ENCODE measurements at regions not wholly inside any gene's neighbourhood (a gene's known extent, or its start where the extent isn't known, plus 50 kb on each side); places are given as distances from the start of the nearest gene placed in this dataset.

DNA sequence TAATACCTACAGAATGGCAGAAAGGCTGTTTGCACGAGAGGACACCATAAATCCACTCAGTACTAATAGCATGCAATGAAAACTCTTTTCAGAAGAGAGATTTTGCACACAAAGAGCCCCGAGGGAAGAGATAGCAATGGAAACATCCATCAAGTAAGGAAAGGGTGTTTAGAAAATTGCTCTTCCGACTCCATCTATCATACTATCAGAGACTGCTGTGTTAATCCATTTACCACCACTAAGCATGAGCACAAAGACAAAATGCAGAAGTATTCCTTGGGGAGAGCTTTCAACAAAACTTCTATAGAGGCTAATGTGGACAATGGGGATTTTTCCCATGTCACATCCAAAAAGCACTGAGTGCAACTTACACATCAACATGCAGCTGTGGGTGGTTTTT, 72.1 kb upstream of the PLAAT1 start:
- H2BK20ac ChIP-seq (ENCODE audit: low read length): no peak overlapping the region
- TF ChIP-seq CEBPB (IDR thresholded peaks at IDR 0.05; ENCODE audit: low read depth, low read length): no peak
- no peak for TF ChIP-seq SIX5 (IDR thresholded peaks at IDR 0.05; ENCODE audit: low read depth, low read length)
- TF ChIP-seq CTBP2 (IDR thresholded peaks at IDR 0.05; ENCODE audit: borderline replicate concordance, insufficient read depth, insufficient read length, low read length): no peak
- TF ChIP-seq NANOG (IDR thresholded peaks at IDR 0.05; ENCODE audit: insufficient read depth, low read depth, low read length, poor library complexity, severe bottlenecking): no peak
- TF ChIP-seq ASH2L (IDR thresholded peaks at IDR 0.05; ENCODE audit: low read length): no peak
- no peak for TF ChIP-seq EZH2 (IDR thresholded peaks at IDR 0.05; ENCODE audit: low read depth, low read length, severe bottlenecking)
- TF ChIP-seq SIRT6 (IDR thresholded peaks at IDR 0.05; ENCODE audit: low read length): no peak
- TF ChIP-seq CBX8 (IDR thresholded peaks at IDR 0.05; ENCODE audit: borderline replicate concordance, low read depth, low read length): no peak
- TF ChIP-seq TBP (IDR thresholded peaks at IDR 0.05; ENCODE audit: low read depth, low read length): no peak
- TF ChIP-seq RAD21 (IDR thresholded peaks at IDR 0.05 in 1 of 2, conservative IDR thresholded peaks at IDR 0.05 in 1 of 2; ENCODE audit: low read depth in 2 of 2, low read length in 2 of 2): no peak
- TF ChIP-seq CREB1 (IDR thresholded peaks at IDR 0.05): no peak
- no peak for TF ChIP-seq HDAC2 (IDR thresholded peaks at IDR 0.05; ENCODE audit: borderline replicate concordance in 1 of 2, low read depth in 2 of 2, low read length in 2 of 2)

More for the DNA sequence above, 72.1 kb upstream of the PLAAT1 start:
- ChIA-PET POLR2A (ENCODE audit: partially characterized antibody) (no interaction called here), CTCF (ENCODE audit: partially characterized antibody) (interaction anchor here (0.5 to 1.0 kb wide), 2 partner anchors 25 to 294 kb away, joined by 3 read pairs; no protein-coding TSS in a partner anchor)
- no peaks in the 10 kb centered on the region for H3K36me3 ChIP-seq (ENCODE audit: control insufficient read depth in 2 of 4, insufficient read depth in 4 of 4, low read length in 3 of 4)
- no peak overlapping the region for H2AFZ ChIP-seq (ENCODE audit: low read length)
- H3K79me2 ChIP-seq (ENCODE audit: control insufficient read depth in 1 of 2, insufficient read depth in 2 of 2, low read length in 2 of 2): no peaks in the 10 kb centered on the region
- no peak overlapping the region for H4K8ac ChIP-seq (ENCODE audit: extremely low read depth, insufficient read depth, low read length)
- no peak overlapping the region for H3K18ac ChIP-seq (ENCODE audit: extremely low read depth, low read length)
- no peak overlapping the region for H3K4me2 ChIP-seq (ENCODE audit: insufficient read depth in 1 of 2, low read depth in 2 of 2, low read length in 2 of 2)
- no peak overlapping the region for H2BK120ac ChIP-seq (replicated peaks; ENCODE audit: low read depth, low read length)
- H3K4me3 ChIP-seq (ENCODE audit: extremely low read depth in 1 of 4, insufficient read depth in 2 of 4, low read depth in 3 of 4, low read length in 4 of 4): no peak overlapping the region
- H3K27ac ChIP-seq (ENCODE audit: low read depth, low read length): no peak overlapping the region
- FAIRE-seq (no peak), DNase-seq (ENCODE audit: low read depth in 1 of 2, low spot score in 2 of 2) (no peak)
- no peak overlapping the region for H2BK15ac ChIP-seq (ENCODE audit: low read length)
- H3K4me1 ChIP-seq (replicated peaks in 1 of 4; ENCODE audit: control insufficient read depth in 3 of 4, insufficient read depth in 4 of 4, low read length in 3 of 4): peaks cover 0 to 2% (median 0%) of the 10 kb centered on the region in 4 experiments; a peak in 2 of 7 replicates
- no peaks in the 10 kb centered on the region for H4K20me1 ChIP-seq (replicated peaks in 1 of 2; ENCODE audit: control insufficient read depth in 1 of 2, insufficient read depth in 2 of 2, low read length in 2 of 2)
- H4K5ac ChIP-seq (ENCODE audit: insufficient read length, low read depth, low read length): no peak overlapping the region
- no peak overlapping the region for H3K9ac ChIP-seq (replicated peaks in 1 of 4; ENCODE audit: extremely low read depth in 1 of 4, low read depth in 3 of 4, low read length in 3 of 4)
- no peak overlapping the region for H2BK12ac ChIP-seq (ENCODE audit: low read depth, low read length)
- no peaks in the 10 kb centered on the region for H3K23me2 ChIP-seq (ENCODE audit: low read depth, low read length)
- no peak overlapping the region for H3K14ac ChIP-seq (ENCODE audit: insufficient read length)
- H3K4ac ChIP-seq (replicated peaks; ENCODE audit: insufficient read length, low read depth, low read length): no peak overlapping the region
- no peaks in the 10 kb centered on the region for H3K27me3 ChIP-seq (replicated peaks in 1 of 4; ENCODE audit: control insufficient read depth in 3 of 4, extremely low read depth in 1 of 4, insufficient read depth in 3 of 4, low read length in 3 of 4)
- H2AK5ac ChIP-seq (ENCODE audit: low read depth, low read length): no peak overlapping the region
- no peak overlapping the region for H3K56ac ChIP-seq (replicated peaks; ENCODE audit: insufficient read length, low read depth, low read length)
- H3K23ac ChIP-seq (ENCODE audit: insufficient read length): no peak overlapping the region
- H3K79me1 ChIP-seq (ENCODE audit: low read depth, low read length): no peaks in the 10 kb centered on the region
- H3K9me3 ChIP-seq (ENCODE audit: insufficient read depth in 2 of 2, low read depth in 1 of 2, low read length in 1 of 2): no peaks in the 10 kb centered on the region; a peak in 1 of 4 replicates
- no peak overlapping the region for H2BK5ac ChIP-seq (ENCODE audit: low read depth, low read length)
- H4K91ac ChIP-seq (replicated peaks; ENCODE audit: insufficient read length, low read length): no peak overlapping the region
- 89% methylated on average over 3 of the region's 3 CpGs; no CpG with 5 or more reads in 1 of the 2 experiments for WGBS, 2 experiments (ENCODE audit: extremely low coverage in 1 of 2, insufficient coverage in 1 of 2, insufficient read length in 1 of 2, insufficient replicate concordance in 2 of 2, low coverage in 1 of 2, low lambda C conversion rate in 2 of 2, missing lambda C conversion rate in 1 of 2)
